HG02759 (cell line): ENCODE measurements at regions not wholly inside any gene's neighbourhood (a gene's known extent, or its start where the extent isn't known, plus 50 kb on each side); places are given as distances from the start of the nearest gene placed in this dataset.
"Not testable (repeated sequence)": the region's sequence is repeated elsewhere in the genome, so short reads cannot be mapped to it uniquely, and the experiment has no call there.

Source experiments
- ATAC-seq: cut with Tn5 transposase; IDR thresholded peaks from one replicate; pipeline ENCODE4 v1.9.1; 2021; ENCODE audit warnings: mild to moderate bottlenecking, moderate library complexity; ENCODE audit not compliant: unreplicated experiment

- ATAC-seq, result peak; percentile 82
Observed at GRCh38 chr13:52565324-52565723, 76.9 kb upstream of the HNRNPA1L2 start.

GRCh38 chr13:52569904-52570602 lies 72.2 kb upstream of the HNRNPA1L2 start:
- ATAC-seq, result peak; percentile 69

- not testable (repeated sequence) for ATAC-seq
Observed at GRCh38 chr13:52571163-52571562, 71.1 kb upstream of the HNRNPA1L2 start.

GRCh38 chr13:52582962-52583361 lies 59.3 kb upstream of the HNRNPA1L2 start:
- peak; percentile 65 for ATAC-seq
